ENCODE measurements at regions not wholly inside any gene's neighbourhood (a gene's known extent, or its start where the extent isn't known, plus 50 kb on each side); places are given as distances from the start of the nearest gene placed in this dataset.

DNA sequence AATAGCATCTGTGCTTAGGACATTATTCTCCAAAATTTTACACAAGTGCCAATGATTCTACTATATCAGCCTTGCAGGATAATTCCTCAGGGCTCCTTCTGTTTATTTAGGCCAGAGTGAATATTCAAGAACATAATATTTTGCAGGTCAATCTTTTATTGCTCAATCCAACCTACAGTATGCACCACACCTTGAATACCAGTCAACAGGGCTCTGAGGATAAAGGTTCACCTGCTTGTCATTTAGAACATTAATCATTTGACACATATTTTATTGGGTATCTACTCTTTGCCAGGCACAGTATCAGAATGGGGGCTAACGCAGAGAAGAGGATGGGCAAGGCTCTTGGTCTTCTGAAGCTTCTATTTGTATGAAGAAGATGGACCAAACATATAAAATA is 66.2 kb upstream of the SHISA3 start:
- Histone ChIP-seq H3K4me3 (ENCODE audit: low read length in 2 of 2) (no peak overlapping the region), H3K27me3 (ENCODE audit: control insufficient read depth in 1 of 2, insufficient read depth in 2 of 2, low read length in 1 of 2) (no peaks in the 10 kb centered on the region), H3K9me3 (ENCODE audit: control insufficient read depth, low read length) (peaks cover under 1% of the 10 kb centered on the region), H3K4me1 (ENCODE audit: control insufficient read depth in 1 of 2, insufficient read depth in 2 of 2, low read length in 2 of 2) (no peaks in the 10 kb centered on the region), H3K36me3 (ENCODE audit: control insufficient read depth in 1 of 2, insufficient read depth in 2 of 2, low read length in 1 of 2) (no peaks in the 10 kb centered on the region), H3K27ac (ENCODE audit: low read depth in 1 of 2, low read length in 2 of 2) (no peak overlapping the region)
- 70 to 82% methylated on average over 1 of the region's 1 CpG for WGBS, 2 donors
- DNase-seq: no peak
- intact Hi-C loops (cut with DNase I): no loop called here
- no peak for ATAC-seq (ENCODE audit: low FRiP score)

DNA sequence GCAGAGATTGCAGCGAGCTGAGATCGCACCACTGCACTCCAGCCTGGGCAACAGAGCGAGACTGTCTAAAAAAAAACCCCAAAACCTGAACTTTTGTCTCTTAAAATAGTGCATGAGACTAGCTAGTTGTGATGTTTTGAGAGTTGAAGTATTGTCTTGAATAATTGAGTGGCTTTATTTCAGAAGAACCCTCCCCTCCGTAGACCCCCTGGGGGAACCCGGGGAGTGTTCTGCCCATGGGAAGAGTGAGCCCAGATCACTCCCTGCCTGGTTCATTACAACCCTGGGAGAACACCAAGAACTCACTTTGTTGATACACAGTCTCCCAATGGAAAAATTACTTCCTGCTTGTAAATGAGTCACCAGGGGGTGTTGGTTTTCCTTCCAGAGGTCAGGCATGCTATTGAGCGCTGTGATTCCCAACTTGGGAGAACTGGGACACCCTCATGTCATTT is 65.3 kb upstream of the SHISA3 start:
- intact Hi-C loops (cut with DNase I): no loop called here
- WGBS, 2 donors: 40 to 46% methylated on average over 6 of the region's 6 CpGs
- no peak overlapping the region for H3K27ac ChIP-seq (ENCODE audit: low read depth in 1 of 2, low read length in 2 of 2)

DNA sequence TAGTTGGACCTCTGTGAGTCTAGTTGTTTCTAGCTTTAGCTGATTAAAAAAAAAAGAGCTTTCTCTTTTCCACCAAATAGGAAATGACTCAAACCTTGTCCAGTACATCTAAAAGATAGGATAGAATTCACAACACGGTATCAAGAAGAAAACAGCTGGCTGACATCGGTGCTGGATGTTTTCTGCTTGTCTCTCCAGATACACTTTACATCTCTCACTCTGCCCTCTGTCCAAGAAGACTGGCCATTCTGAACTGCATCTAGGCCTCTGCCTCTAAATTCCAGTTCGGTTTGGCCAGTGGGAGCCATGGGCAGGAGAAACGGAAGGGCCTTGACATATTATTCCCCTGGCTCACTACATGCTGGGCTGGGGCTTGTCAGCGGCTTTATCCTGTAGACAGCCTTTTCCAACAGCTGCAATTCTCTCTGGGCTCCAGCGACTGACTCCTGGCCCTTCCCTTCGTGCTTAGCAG is 57.3 kb upstream of the SHISA3 start:
- ATAC-seq (ENCODE audit: low FRiP score): peak; percentile 74
- intact Hi-C loops (cut with DNase I): no loop called here

More for the DNA sequence above, 65.3 kb upstream of the SHISA3 start:
- no peak for DNase-seq
- H3K9me3 ChIP-seq (ENCODE audit: control insufficient read depth, low read length): no peaks in the 10 kb centered on the region
- no peak overlapping the region for H3K4me3 ChIP-seq (ENCODE audit: low read length in 2 of 2)
- peak; percentile 65 for ATAC-seq (ENCODE audit: low FRiP score)
- H3K4me1 ChIP-seq (ENCODE audit: control insufficient read depth in 1 of 2, insufficient read depth in 2 of 2, low read length in 2 of 2): no peaks in the 10 kb centered on the region
- no peaks in the 10 kb centered on the region for H3K27me3 ChIP-seq (ENCODE audit: control insufficient read depth in 1 of 2, insufficient read depth in 2 of 2, low read length in 1 of 2)
- H3K36me3 ChIP-seq (ENCODE audit: control insufficient read depth in 1 of 2, insufficient read depth in 2 of 2, low read length in 1 of 2): no peaks in the 10 kb centered on the region

GRCh38 chr4:42341518-42342026 is 55.7 kb upstream of the SHISA3 start:
- H3K27ac ChIP-seq (ENCODE audit: low read depth in 1 of 2, low read length in 2 of 2): no peak overlapping the region
- H3K36me3 ChIP-seq (ENCODE audit: control insufficient read depth in 1 of 2, insufficient read depth in 2 of 2, low read length in 1 of 2): peaks cover 0 to 2% of the 10 kb centered on the region in 2 donors
- H3K4me3 ChIP-seq (ENCODE audit: low read length in 2 of 2): no peak overlapping the region
- H3K27me3 ChIP-seq (ENCODE audit: control insufficient read depth in 1 of 2, insufficient read depth in 2 of 2, low read length in 1 of 2): no peaks in the 10 kb centered on the region
- ATAC-seq (ENCODE audit: low FRiP score) (no peak), DNase-seq (no peak)
- WGBS, 2 donors: 62 to 76% methylated on average over 4 of the region's 4 CpGs
- H3K9me3 ChIP-seq (ENCODE audit: control insufficient read depth, low read length): no peaks in the 10 kb centered on the region
- H3K4me1 ChIP-seq (ENCODE audit: control insufficient read depth in 1 of 2, insufficient read depth in 2 of 2, low read length in 2 of 2): no peaks in the 10 kb centered on the region
- intact Hi-C loops (cut with DNase I): no loop called here

More for the DNA sequence above, 57.3 kb upstream of the SHISA3 start:
- no peaks in the 10 kb centered on the region for H3K4me1 ChIP-seq (ENCODE audit: control insufficient read depth in 1 of 2, insufficient read depth in 2 of 2, low read length in 2 of 2)
- DNase-seq: peak in 1 of 2 donors; percentile 56
- no peaks in the 10 kb centered on the region for H3K9me3 ChIP-seq (ENCODE audit: control insufficient read depth, low read length)
- no peak overlapping the region for H3K4me3 ChIP-seq (ENCODE audit: low read length in 2 of 2)
- WGBS, 2 donors: 11 to 16% methylated on average over 7 of the region's 7 CpGs
- H3K27me3 ChIP-seq (ENCODE audit: control insufficient read depth in 1 of 2, insufficient read depth in 2 of 2, low read length in 1 of 2): no peaks in the 10 kb centered on the region
- no peak overlapping the region for H3K27ac ChIP-seq (ENCODE audit: low read depth in 1 of 2, low read length in 2 of 2)
- peaks cover 0 to 2% of the 10 kb centered on the region in 2 donors for H3K36me3 ChIP-seq (ENCODE audit: control insufficient read depth in 1 of 2, insufficient read depth in 2 of 2, low read length in 1 of 2)

DNA sequence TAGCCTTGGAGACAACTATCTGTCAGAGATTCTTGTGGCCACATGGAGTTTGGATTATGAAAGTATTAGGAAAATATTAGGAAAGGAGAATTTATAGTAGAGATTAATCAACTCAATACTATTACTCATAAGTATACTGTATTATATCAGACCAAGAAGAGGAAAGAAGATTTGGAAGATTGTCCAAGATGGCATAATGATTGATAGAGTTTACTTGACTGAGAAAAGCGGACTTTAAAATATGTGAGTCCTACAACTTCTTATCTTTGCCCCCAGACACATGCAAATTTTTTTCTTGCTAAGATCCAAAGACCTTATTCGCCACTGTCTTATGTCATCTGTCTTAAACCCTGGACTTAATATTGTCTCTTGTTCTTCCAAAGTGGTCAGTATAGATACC is 54.8 kb upstream of the SHISA3 start:
- DNase-seq: no peak
- Histone ChIP-seq H3K9me3 (ENCODE audit: control insufficient read depth, low read length) (no peaks in the 10 kb centered on the region), H3K4me1 (ENCODE audit: control insufficient read depth in 1 of 2, insufficient read depth in 2 of 2, low read length in 2 of 2) (no peaks in the 10 kb centered on the region), H3K27me3 (ENCODE audit: control insufficient read depth in 1 of 2, insufficient read depth in 2 of 2, low read length in 1 of 2) (no peaks in the 10 kb centered on the region), H3K36me3 (ENCODE audit: control insufficient read depth in 1 of 2, insufficient read depth in 2 of 2, low read length in 1 of 2) (peaks cover 0 to 2% of the 10 kb centered on the region in 2 donors), H3K4me3 (ENCODE audit: low read length in 2 of 2) (no peak overlapping the region), H3K27ac (ENCODE audit: low read depth in 1 of 2, low read length in 2 of 2) (no peak overlapping the region)
- no peak for ATAC-seq (ENCODE audit: low FRiP score)
- intact Hi-C loops (cut with DNase I): no loop called here
- WGBS, 2 donors: 77 to 85% methylated on average over 2 of the region's 2 CpGs

- H3K27me3 ChIP-seq (ENCODE audit: control insufficient read depth in 1 of 2, insufficient read depth in 2 of 2, low read length in 1 of 2): no peaks in the 10 kb centered on the region
- no peaks in the 10 kb centered on the region for H3K4me1 ChIP-seq (ENCODE audit: control insufficient read depth in 1 of 2, insufficient read depth in 2 of 2, low read length in 2 of 2)
- H3K4me3 ChIP-seq (ENCODE audit: low read length in 2 of 2): no peak overlapping the region
- H3K36me3 ChIP-seq (ENCODE audit: control insufficient read depth in 1 of 2, insufficient read depth in 2 of 2, low read length in 1 of 2): no peaks in the 10 kb centered on the region
- no peak overlapping the region for H3K27ac ChIP-seq (ENCODE audit: low read depth in 1 of 2, low read length in 2 of 2)
- no peak for ATAC-seq (ENCODE audit: low FRiP score)
- intact Hi-C loops (cut with DNase I): no loop called here
- DNase-seq: no peak
- WGBS, 2 donors: 43 to 57% methylated on average over 8 of the region's 8 CpGs
- H3K9me3 ChIP-seq (ENCODE audit: control insufficient read depth, low read length): no peaks in the 10 kb centered on the region
Observed at GRCh38 chr4:42344309-42344708, 53.0 kb upstream of the SHISA3 start.

- H3K27ac ChIP-seq (ENCODE audit: low read depth in 1 of 2, low read length in 2 of 2): no peak overlapping the region
- H3K27me3 ChIP-seq (ENCODE audit: control insufficient read depth in 1 of 2, insufficient read depth in 2 of 2, low read length in 1 of 2): no peaks in the 10 kb centered on the region
- no peaks in the 10 kb centered on the region for H3K4me1 ChIP-seq (ENCODE audit: control insufficient read depth in 1 of 2, insufficient read depth in 2 of 2, low read length in 2 of 2)
- DNase-seq (no peak), ATAC-seq (ENCODE audit: low FRiP score) (no peak)
- intact Hi-C loops (cut with DNase I): no loop called here
- H3K4me3 ChIP-seq (ENCODE audit: low read length in 2 of 2): no peak overlapping the region
- WGBS, 2 donors: 66 to 71% methylated on average over 2 of the region's 2 CpGs
- H3K9me3 ChIP-seq (ENCODE audit: control insufficient read depth, low read length): no peaks in the 10 kb centered on the region
- no peaks in the 10 kb centered on the region for H3K36me3 ChIP-seq (ENCODE audit: control insufficient read depth in 1 of 2, insufficient read depth in 2 of 2, low read length in 1 of 2)
Observed at GRCh38 chr4:42344749-42345148, 52.5 kb upstream of the SHISA3 start.

DNA sequence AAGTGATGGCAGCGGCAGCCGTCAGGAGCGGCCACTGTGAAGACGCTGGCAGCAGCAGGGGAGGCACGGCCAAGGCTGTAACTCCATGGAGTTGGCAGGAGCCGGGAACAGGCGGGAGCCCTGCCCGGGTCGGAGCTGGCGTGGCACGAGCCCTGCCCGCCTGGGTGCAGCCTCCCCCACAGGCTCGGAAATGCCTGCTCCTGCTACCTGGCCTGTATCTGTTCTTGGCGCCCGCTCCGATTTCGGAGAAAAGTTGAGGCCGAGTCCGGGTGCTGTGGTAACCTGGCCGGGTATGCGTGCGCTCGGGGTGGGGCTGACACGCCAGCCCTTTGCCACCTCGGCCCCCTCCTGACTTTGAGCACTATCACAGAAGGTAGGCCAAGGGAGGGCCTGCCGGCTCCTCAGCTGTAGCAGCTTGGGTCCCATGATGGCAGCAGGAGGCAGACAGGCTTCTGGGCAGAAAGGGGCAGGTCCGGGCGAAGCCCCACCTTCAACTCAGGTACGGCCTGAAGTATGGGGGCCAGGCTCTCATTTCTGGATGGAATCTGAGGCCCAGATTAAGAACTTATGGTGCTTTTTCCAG is 51.2 kb upstream of the SHISA3 start:
- DNase-seq (no peak), ATAC-seq (ENCODE audit: low FRiP score) (no peak)
- Histone ChIP-seq H3K9me3 (ENCODE audit: control insufficient read depth, low read length) (no peaks in the 10 kb centered on the region), H3K4me1 (ENCODE audit: control insufficient read depth in 1 of 2, insufficient read depth in 2 of 2, low read length in 2 of 2) (no peaks in the 10 kb centered on the region), H3K27me3 (ENCODE audit: control insufficient read depth in 1 of 2, insufficient read depth in 2 of 2, low read length in 1 of 2) (no peaks in the 10 kb centered on the region), H3K4me3 (ENCODE audit: low read length in 2 of 2) (no peak overlapping the region), H3K27ac (ENCODE audit: low read depth in 1 of 2, low read length in 2 of 2) (no peak overlapping the region), H3K36me3 (ENCODE audit: control insufficient read depth in 1 of 2, insufficient read depth in 2 of 2, low read length in 1 of 2) (no peaks in the 10 kb centered on the region)
- intact Hi-C loops (cut with DNase I): no loop called here
- 91% methylated on average over 28 to 29 of the region's 29 CpGs for WGBS, 2 donors

- ATAC-seq (ENCODE audit: low FRiP score): no peak
- 86 to 90% methylated on average over 10 of the region's 10 CpGs for WGBS, 2 donors
Observed at GRCh38 chr4:42347076-42347475, 50.2 kb upstream of the SHISA3 start.

More at GRCh38 chr4:42347076-42347475, 50.2 kb upstream of the SHISA3 start:
- H3K36me3 ChIP-seq (ENCODE audit: control insufficient read depth in 1 of 2, insufficient read depth in 2 of 2, low read length in 1 of 2): no peaks in the 10 kb centered on the region
- intact Hi-C loops (cut with DNase I): no loop called here
- no peaks in the 10 kb centered on the region for H3K27me3 ChIP-seq (ENCODE audit: control insufficient read depth in 1 of 2, insufficient read depth in 2 of 2, low read length in 1 of 2)
- no peak overlapping the region for H3K4me3 ChIP-seq (ENCODE audit: low read length in 2 of 2)
- no peaks in the 10 kb centered on the region for H3K4me1 ChIP-seq (ENCODE audit: control insufficient read depth in 1 of 2, insufficient read depth in 2 of 2, low read length in 2 of 2)
- no peaks in the 10 kb centered on the region for H3K9me3 ChIP-seq (ENCODE audit: control insufficient read depth, low read length)
- H3K27ac ChIP-seq (ENCODE audit: low read depth in 1 of 2, low read length in 2 of 2): no peak overlapping the region
- DNase-seq: no peak

Data from aorta (tissue), 5 donors.